Neural crest cell (in vitro differentiated cells): ENCODE measurements at regions not wholly inside any gene's neighbourhood (a gene's known extent, or its start where the extent isn't known, plus 50 kb on each side); places are given as distances from the start of the nearest gene placed in this dataset.
"Not testable (repeated sequence)": the region's sequence is repeated elsewhere in the genome, so short reads cannot be mapped to it uniquely, and the experiment has no call there.

ENCODE experiments used
- DNase-seq: peaks from one replicate; pipeline ENCODE4 v3.0.0; 2021; ENCODE audit warnings: low read depth, mixed read lengths, low spot score
- H3K27ac Mint-ChIP-seq: one replicate; pipeline ENCODE4 v1.8.0; 2021; ENCODE audit warnings: mild to moderate bottlenecking, mixed read lengths; ENCODE audit not compliant: unreplicated experiment
- H3K27me3 Mint-ChIP-seq: 2 replicates; pipeline ENCODE4 v1.8.0; 2021; ENCODE audit warnings: low read depth, mild to moderate bottlenecking, mixed read lengths
- H3K36me3 Mint-ChIP-seq: 2 replicates; pipeline ENCODE4 v1.8.0; 2021; ENCODE audit warnings: low read depth, mild to moderate bottlenecking, mixed read lengths
- H3K4me1 Mint-ChIP-seq: 2 replicates; pipeline ENCODE4 v1.8.0; 2021; ENCODE audit warnings: mixed read lengths
- H3K4me3 Mint-ChIP-seq: one replicate; pipeline ENCODE4 v1.8.0; 2021; ENCODE audit warnings: mild to moderate bottlenecking, mixed read lengths
- H3K9me3 Mint-ChIP-seq: 2 replicates; pipeline ENCODE4 v1.8.0; 2021; ENCODE audit warnings: mixed read lengths
- CTCF ChIP-seq: fragments of 200-600 bp; sonication (generic); conservative IDR thresholded peaks from 2 replicates; pipeline ENCODE4 v1.5.0; 2021; ENCODE audit warnings: antibody characterized with exemption, mild to moderate bottlenecking

GRCh38 chr5:105088102-105088501 is 1525.5 kb upstream of the NUDT12 start:
- H3K36me3 Mint-ChIP-seq: peaks cover 6% of the 10 kb centered on the region
- no peaks in the 10 kb centered on the region for H3K4me1 Mint-ChIP-seq
- H3K27me3 Mint-ChIP-seq: no peaks in the 10 kb centered on the region
- no peak for TF ChIP-seq CTCF
- peaks cover 8% of the 10 kb centered on the region for H3K9me3 Mint-ChIP-seq
- no peak overlapping the region for H3K27ac Mint-ChIP-seq
- no peak for DNase-seq
- H3K4me3 Mint-ChIP-seq: no peak overlapping the region

- Mint-ChIP-seq H3K9me3 (peaks cover 7% of the 10 kb centered on the region), H3K27ac (no peak overlapping the region), H3K27me3 (no peaks in the 10 kb centered on the region), H3K4me3 (no peak overlapping the region), H3K4me1 (no peaks in the 10 kb centered on the region), H3K36me3 (peaks cover 2% of the 10 kb centered on the region)
- no peak for DNase-seq
- TF ChIP-seq CTCF: no peak
These were observed 1495.3 kb upstream of the NUDT12 start for GRCh38 chr5:105057893-105058292.

- Mint-ChIP-seq H3K4me3 (no peak overlapping the region), H3K36me3 (peaks cover 7% of the 10 kb centered on the region), H3K27ac (no peak overlapping the region), H3K27me3 (no peaks in the 10 kb centered on the region), H3K9me3 (peaks cover 13% of the 10 kb centered on the region), H3K4me1 (no peaks in the 10 kb centered on the region)
- TF ChIP-seq CTCF: no peak
- no peak for DNase-seq
These were observed 1494.4 kb upstream of the NUDT12 start for GRCh38 chr5:105057001-105057436.

- DNase-seq: no peak
- no peaks in the 10 kb centered on the region for H3K27me3 Mint-ChIP-seq
- no peak overlapping the region for H3K4me3 Mint-ChIP-seq
- peaks cover 15% of the 10 kb centered on the region for H3K9me3 Mint-ChIP-seq
- no peak overlapping the region for H3K27ac Mint-ChIP-seq
- peaks cover 12% of the 10 kb centered on the region for H3K36me3 Mint-ChIP-seq
- H3K4me1 Mint-ChIP-seq: no peaks in the 10 kb centered on the region
- no peak for TF ChIP-seq CTCF
These were observed 1491.8 kb upstream of the NUDT12 start for GRCh38 chr5:105054406-105054805.

- H3K4me3 Mint-ChIP-seq: no peak overlapping the region
- no peaks in the 10 kb centered on the region for H3K4me1 Mint-ChIP-seq
- no peak overlapping the region for H3K27ac Mint-ChIP-seq
- no peak for DNase-seq
- H3K9me3 Mint-ChIP-seq: no peaks in the 10 kb centered on the region
- H3K27me3 Mint-ChIP-seq: no peaks in the 10 kb centered on the region
- no peaks in the 10 kb centered on the region for H3K36me3 Mint-ChIP-seq
- TF ChIP-seq CTCF: no peak
These were observed 1480.0 kb upstream of the NUDT12 start for GRCh38 chr5:105042623-105043022.

- H3K4me3 Mint-ChIP-seq, H3K27me3 Mint-ChIP-seq, H3K27ac Mint-ChIP-seq, H3K4me1 Mint-ChIP-seq, H3K36me3 Mint-ChIP-seq, DNase-seq, H3K9me3 Mint-ChIP-seq: not testable (repeated sequence)
These were observed 1474.2 kb upstream of the NUDT12 start for GRCh38 chr5:105036814-105037213.
